DOHH2 (cell line): ENCODE measurements at regions not wholly inside any gene's neighbourhood (a gene's known extent, or its start where the extent isn't known, plus 50 kb on each side); places are given as distances from the start of the nearest gene placed in this dataset.

ENCODE experiments used
- CTCF ChIP-seq: fragments of 200-600 bp; sonication (generic); IDR thresholded peaks from one replicate; pipeline ENCODE4 v1.5.1; 2014; ENCODE audit warnings: antibody characterized with exemption, mild to moderate bottlenecking, low read depth, low read length; ENCODE audit not compliant: poor library complexity, severe bottlenecking
- EZH2phosphoT487 ChIP-seq: fragments of 200-600 bp; sonication (generic); IDR thresholded peaks from 2 replicates; pipeline ENCODE4 v1.6.1; 2017; ENCODE audit warnings: borderline replicate concordance, mild to moderate bottlenecking, antibody characterized with exemption, low read length, moderate library complexity, mixed read lengths

- TF ChIP-seq CTCF (no peak), EZH2phosphoT487 (no peak)
These were observed 306.1 kb downstream of the ADAMTS20 start for GRCh38 chr12:43245947-43246346.
